Stimulated activated CD8-positive, alpha-beta memory T cell treated with anti-CD3 and anti-CD28 coated beads, Interleukin-7, amount 100 ng/mL, for 24 hours (primary cell): ENCODE measurements at regions not wholly inside any gene's neighbourhood (a gene's known extent, or its start where the extent isn't known, plus 50 kb on each side); places are given as distances from the start of the nearest gene placed in this dataset.

Source experiments
- DNase-seq: peaks from one replicate; pipeline ENCODE4 v3.0.0-alpha.2; 2020; ENCODE audit warnings: low read depth

DNA sequence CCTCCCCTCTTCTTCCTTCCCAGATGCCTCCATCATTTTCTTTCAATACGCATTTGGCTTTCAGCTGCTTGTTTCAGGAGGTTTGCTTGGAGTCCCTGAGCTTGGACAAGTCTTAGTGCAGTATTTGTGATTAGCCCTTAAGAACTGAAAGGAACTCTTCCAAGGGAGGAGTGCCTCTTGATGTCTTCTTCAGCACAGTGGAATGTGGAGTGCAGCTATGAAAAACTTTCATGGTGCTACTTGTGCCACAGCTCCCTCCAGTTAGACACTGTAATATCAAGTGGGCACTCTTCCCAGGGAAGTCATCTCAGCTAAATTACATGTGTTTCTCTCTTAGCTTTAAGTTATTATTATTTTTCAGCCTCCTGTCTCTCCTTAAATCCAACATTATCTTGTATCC is 173.1 kb downstream of the NECTIN3 start:
- DNase-seq, result no peak

DNA sequence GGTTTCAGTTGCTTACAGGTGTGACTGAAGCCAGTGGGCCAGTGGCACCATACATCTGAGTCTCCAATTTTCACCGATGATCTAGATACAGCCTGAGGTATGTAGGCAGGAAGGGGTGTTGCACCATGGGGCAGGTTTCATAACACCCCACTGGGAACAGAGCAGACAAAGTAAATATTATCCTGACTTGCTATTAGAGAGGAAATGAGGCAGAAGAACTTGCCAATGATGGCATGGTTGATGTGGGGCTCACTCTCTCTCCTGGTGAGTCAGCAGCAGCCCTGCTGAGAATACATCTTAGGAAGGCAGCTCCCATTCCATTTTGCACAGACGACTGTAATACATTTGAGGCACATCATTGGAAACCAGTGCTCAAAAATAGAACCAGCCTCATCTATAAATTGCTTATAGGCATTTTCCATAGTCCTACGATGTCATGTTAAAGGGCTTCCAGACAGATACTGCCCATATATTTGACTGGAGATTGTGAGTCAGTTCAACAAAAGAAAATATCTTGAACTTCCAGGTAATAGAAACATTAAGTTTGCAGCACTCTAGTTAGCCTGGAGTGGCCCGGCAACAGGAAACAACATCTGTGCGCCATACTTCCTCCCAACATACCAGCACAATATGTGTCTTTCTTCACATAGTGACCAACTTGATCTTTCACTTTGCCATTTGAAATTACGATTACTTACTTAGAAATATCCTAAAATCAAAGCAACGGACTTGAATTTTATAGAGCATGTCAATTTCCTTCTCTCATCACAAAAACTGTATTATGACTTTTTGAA is 175.5 kb downstream of the NECTIN3 start:
- DNase-seq, result no peak

DNA sequence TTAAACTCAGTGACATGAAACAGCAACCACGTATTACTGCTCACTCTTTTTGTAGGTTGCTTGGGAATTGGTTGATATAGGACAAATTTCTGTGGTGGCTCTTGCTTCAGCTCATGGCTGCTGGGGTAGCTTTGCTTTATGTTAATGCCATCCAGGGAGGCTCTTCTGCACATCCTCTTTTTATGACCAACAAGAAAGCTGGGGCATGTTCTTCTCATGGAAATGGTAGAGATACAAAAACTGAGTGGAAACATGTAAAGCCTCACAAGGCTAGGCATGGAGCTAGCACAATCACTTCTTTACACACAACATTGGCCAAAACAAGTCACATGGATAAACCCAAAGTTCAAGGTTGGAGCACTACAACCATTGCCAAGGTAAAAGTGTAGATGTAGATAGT is 176.8 kb downstream of the NECTIN3 start:
- no peak for DNase-seq

DNA sequence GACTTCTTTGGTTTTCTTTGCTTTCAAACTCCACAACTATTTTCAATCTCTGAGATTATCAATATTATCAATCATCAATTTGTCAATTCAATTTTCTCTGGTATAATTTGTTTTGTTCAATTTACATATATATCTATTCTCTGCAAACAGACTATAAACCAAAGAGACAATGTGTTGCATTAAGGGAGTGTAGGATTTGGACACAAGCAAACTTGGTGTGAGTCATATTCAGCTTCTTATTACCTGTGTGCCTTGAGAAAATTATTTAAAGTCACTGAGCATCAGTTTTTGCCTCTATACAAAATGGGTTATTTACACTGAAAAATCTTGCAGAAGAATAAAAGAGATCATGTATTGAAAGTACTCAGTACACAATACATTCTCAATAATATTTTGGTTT is 177.8 kb downstream of the NECTIN3 start:
- no peak for DNase-seq

DNA sequence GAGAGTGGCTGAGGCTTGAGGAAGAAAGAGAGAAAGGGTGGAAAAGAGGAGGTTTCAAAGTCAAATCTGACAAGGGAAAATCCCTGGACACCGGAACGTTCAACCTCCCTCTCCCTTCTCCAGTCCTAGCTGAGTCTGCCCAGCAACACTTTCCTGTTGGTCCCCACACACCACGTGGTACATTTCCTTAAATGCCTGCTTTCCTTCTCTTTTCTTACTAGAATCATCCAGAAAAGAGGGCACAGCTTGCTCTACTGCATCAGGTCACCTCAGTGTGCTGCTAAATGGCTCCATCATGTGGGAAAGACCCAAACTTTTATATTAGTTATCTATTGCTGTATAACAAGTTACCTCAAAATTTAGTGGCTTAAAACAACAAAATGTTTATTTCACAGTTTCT is 181.2 kb downstream of the NECTIN3 start:
- DNase-seq, result no peak

DNA sequence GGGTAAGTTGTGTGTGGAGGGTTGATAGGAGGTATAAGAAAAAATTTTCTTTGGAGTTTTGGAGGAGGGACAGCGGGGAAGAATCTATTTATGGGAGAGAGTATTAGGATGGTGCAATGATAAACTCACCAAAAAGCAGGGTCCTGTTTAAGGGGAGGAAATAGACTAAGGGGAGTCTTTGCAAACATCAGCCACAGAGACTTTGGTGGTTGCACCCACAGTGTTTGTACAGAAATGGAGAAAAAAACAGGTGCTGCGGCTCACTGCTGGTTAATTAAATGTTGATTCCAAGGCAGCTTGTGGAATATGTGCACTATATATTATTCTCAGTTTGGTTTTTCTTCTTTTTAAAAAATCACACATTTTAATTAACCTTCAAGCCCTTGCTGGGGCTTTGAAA is 182.1 kb downstream of the NECTIN3 start:
- no peak for DNase-seq

DNA sequence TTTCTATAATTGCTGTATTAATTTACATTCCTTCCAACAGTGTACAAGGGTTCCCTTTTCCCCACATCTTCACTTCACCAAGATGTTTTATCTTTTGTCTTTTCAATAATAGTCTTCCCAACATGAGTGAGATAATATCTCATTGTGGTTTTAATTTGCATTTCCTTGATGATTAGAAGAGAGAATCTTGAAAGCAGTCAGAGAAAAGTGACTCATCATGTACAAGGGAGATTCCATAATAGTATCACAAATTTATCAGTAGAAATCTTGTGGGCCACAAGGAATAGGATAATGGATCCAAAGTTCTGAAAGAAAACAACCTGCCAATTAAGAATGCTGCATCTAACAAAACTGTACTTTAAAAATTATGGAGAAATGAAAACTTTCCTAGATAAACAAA is 189.3 kb downstream of the NECTIN3 start:
- DNase-seq, result no peak

DNA sequence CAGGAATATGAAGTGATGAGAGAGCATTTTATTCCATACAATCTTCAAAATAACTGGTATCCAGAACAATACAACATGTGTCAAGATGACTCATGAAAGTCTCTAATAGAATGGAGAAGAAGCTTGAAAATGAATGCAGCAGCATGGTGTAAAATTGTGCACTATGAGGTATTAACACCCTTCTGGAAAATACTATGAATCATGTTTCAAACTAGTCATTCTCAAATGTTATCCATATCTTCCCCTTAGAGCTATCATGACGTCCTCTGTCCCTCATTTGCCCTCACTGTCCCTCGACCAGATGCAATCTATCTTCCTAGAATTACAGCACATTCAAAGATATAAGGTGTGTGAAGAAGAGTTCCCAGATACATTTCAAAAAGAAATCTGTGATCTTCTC is 198.2 kb downstream of the NECTIN3 start:
- DNase-seq, result no peak

DNA sequence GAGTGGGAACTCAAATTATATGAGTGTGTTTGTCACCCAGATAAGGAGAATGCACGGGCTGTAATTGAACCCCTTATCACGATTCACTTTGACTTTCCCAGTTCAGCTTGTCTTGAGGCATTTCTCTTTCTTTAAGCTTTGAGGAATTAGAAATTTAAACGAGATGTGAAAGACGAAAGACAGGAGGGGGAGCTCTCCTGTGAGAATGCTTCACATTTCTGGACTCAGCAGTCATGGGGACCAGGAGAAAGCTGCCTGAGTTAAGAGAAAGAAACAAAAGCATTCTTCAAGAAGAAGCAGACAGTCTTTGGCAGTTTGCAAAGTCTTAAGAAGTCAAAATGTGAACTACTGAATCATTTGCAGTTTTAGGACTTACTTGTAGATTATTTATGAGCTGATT is 205.6 kb downstream of the NECTIN3 start:
- DNase-seq, result no peak

DNA sequence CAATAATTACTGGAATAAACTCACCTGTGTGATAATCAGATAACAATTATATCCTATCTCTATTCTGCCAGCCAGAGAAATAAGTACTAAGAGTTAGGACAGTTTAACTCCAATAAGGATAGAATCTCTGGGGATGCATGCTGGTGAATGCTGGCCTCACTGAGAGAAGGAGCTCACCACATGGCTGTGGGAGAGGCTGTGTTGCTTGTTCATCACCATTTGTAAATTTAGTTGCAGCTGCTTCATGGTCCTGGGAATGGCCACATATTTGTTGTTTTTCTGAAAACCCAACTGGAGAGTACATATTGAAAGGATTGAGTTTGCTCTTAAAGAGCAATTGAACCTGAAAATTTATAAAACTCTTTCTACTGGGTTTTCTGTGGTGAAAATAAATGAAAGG is 207.3 kb downstream of the NECTIN3 start:
- no peak for DNase-seq

DNA sequence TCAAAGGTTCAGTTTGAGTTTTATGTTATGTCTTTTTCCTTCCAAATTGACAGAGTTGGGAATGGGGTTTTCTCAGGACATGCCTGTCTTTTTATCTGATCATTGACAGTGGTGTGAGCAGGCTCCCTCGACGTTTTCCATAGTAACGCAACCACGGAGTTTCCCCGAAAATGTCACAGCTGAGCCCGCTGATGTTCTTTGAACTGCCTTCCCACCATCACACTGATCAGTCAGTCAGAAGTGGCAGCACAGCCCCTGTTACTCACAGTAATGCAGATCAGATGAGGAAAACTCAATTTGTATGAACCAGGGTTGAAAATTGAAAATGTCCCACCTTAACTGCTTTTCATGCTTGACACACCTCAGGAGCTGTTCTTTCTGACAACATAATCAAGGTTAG is 210.4 kb downstream of the NECTIN3 start:
- DNase-seq, result no peak

DNA sequence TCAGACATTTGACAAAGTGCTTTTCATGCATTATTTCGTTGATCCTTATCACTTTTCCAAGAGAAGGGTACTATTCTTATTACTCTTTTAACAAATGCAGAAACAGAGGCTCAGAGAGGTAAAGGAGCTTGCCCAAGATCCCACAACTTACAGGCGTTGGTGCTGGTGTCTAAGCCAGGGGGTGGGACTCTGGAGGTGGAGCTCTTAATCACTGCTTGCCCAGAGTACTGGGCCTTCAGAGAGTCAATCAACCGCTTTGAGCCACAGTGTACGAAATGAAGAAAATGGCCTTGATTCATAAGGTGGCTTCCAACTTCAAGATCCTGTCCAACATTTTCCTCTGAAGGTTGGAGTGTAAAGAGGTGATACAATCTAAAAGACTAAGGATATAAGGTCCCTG is 211.5 kb downstream of the NECTIN3 start:
- no peak for DNase-seq

DNA sequence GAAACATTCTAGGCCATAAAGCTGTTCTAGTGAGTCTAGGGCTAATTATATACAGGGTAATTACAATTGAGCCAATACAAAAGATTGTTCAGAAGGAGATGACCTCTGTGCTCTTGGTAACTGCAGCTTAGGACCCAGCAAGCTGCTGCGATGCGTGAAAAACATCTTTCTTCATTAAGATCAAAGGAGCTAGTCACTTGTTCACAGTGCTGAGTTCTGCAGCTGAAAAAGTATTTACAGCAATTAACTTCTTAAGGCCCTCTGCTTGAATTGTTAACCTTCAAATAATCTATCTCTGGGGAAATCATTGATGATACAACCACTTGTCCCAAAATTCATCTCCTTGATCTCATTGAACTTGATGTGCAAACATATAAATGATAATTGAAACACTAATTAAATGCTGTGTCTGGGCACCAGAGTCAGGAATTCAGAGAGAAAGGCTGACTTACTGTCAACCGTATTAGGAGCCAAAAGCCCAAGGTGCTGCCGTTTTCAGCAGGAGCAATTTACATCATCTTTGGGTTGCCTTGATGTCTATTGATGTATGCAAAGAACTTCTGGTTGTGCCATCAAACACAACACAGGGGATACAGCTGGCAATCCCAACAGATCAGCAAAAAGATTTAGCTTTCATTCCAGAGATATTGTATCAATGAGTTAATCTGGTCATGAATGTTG is 213.0 kb downstream of the NECTIN3 start:
- no peak for DNase-seq

DNA sequence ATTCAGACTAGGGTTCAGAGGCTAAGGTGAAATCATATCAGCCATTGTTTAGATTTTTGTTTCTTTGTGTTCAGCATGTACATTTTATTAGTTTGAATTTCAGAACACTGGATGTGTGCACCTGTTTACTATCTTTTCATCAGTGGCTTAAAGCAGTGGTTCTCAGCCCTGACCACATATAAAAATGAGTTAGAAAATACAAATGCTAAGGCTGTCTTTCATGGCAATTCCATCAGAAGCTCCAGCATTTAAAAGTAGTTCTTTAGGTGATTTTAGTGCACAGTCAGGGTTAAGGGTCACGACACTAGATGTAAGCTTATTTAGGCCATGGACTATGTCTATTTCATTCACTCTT is 213.5 kb downstream of the NECTIN3 start:
- no peak for DNase-seq

DNA sequence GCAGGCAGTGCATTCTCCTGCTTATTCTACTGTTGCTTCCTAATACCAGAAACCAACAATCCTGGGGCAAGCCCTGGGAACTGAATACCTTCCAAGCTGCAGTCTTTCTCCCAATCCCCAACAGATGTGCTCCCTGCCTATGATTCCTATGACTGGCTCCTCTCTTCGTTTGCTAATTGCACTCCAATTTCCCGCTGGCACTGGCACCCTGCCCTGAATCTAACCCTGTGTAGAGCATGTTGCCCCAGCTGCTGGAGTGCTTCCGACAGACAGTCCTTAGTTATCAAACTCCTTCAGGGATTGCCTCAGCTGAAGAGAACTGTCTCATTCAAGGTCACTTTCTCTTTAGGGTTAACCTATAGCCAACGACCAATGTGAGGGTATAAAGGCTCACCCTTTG is 214.1 kb downstream of the NECTIN3 start:
- DNase-seq, result no peak

DNA sequence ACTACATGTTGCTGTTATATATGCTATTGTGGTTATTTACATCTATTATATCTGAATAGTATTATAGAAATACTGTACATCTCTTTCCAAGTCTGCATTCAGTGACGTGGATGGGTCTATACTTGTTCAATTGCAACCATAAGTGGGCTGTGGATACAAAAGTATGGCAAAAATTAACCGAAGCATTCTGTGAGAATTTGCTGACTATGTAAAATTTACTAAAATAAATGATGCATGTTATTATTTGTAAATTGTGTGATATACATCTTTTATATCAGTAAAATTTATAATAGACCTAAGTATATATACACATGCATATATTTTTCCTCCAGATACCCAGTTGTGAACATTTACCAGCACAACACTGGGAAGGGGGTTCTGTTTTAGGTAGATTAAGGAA is 215.1 kb downstream of the NECTIN3 start:
- DNase-seq, result no peak

DNA sequence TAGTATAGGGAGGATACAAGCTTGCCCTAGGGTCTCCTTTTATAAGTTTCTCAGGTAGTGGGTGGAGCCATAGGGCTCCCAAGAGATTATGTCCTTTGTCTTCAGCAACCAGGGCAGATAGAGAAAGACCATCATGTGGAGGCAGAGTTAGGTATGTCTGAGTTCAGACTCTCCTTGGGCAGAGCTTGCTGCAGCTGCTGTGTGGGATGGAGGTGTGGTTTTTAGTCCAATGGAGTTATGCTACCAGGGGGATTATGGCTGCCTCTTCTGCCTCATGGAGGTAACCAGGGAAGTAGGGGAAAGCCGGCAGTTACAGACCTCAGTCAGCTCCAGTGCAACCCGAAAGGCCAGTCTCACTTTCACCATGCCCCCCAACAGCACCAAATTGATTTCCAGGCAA is 220.5 kb downstream of the NECTIN3 start:
- no peak for DNase-seq

DNA sequence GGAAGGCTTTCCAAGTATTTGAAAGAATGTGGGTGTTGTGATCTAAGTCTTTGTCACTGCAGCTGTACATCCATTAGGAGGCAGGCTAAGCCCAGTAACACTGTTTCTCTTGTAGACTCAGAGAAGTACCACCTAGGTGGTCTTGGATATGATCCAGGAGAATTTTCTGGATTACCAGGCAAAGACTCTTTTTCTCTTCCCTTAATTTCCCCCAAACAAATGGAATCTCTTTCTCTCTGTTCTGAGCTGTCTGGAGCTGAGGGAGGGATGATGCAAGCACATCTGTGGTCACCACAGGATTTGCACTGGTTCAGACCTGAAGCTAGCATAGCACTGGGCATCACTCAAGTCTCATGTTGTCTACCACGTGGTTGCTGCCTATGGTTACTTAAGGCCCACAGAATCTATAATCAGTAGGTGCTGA is 227.6 kb downstream of the NECTIN3 start:
- no peak for DNase-seq

DNA sequence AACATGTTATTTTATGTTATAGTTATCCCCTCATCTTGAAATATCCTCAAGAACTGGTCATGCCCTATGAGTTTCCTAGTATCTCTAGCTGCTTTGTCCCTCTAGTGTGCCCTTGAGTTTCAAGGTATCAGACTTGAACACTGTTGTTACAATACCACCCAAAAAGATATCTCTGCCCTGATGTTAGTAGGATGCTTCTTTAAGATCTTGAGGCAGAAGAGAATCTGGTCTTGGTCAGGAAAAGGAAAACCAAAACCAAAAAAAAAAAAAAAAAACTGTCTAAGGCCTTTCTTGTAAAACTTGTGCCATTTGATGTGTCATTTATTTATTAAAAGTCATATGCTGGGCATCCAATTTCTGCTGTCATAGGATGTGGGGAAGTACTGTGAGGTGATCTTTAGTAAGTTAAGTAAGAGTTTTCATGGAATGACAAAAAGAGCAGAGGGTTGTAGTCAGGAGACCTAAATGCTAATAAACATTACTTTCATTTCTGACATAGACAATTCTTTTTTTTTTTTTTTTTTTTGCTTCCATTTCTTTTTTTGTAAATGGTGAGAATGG is 229.7 kb downstream of the NECTIN3 start:
- no peak for DNase-seq

DNA sequence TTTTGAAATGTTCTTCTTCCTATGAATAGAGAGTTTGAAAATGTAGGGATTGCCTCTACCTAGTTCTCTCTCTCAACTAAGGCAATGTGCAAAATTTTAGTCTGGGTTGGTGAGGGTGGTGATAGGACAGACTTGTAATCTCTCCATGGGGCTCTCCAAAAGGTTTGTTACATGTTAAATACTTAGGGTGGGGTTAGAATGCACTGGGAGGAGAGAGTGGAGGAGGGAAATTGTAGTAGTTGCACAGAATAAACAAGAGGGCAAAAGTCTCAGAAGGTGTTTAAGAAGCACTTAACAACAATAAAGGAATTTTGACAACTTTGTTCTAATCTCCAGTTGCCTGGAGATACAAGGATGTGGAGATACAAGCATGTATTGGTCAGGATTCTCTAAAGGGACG is 230.4 kb downstream of the NECTIN3 start:
- DNase-seq, result no peak

DNA sequence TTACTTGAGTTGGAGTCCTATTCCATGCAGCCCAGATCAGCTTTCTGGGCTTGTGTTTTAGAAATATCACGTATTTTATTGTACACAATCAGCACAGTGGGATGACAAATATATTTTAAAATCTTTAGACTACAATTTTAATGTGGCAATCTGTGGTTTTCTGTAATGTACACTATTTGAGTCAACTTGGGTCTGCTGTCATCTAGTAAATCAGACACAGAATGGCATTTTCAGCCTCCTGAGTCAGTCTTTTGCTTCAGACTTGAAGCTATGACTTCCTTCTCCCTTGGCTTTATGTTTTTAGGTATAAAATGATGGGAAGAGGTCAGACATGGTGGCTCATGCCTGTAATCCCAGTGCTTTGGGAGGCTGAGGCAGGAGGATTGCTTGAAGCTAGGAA is 232.1 kb downstream of the NECTIN3 start:
- no peak for DNase-seq

DNA sequence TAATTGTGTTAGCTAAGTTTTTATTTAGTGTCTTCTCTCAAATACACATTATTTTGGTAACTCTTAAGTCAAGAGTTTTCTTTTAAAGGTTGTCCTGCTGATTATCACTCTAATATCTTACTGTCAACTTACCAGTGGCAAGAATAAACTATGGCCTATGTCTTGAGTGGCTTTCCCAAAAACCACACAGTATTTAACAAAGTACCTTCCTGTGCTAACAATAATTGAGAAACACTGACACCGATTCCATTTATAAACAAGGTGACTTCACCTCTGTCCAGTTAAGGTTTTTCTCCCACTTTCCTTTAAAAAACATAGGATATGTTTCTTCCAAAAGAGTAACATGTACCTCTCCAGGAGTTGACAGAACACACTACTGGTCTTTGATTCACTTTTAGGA is 234.3 kb upstream of the CD96 start:
- DNase-seq, result no peak

DNA sequence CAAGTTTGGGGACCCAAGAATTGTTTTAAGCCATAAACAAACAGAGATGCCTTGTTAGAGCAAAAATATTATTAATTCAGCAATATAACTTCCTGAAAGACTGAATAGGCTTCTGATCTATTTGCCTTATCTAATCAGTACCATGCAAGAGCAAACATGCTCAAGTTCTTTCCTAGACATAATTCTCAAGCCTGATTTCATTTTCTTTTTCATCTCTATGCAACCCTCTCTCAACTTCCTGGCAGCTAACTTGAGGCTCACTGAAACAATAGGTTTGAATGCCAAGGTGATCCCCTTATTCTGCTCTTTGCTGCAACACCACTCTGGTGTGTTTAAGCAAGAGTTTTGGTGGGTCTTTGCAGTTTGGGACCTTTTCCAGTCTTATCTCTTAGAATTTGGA is 230.9 kb upstream of the CD96 start:
- no peak for DNase-seq
